ENCODE measurements at regions not wholly inside any gene's neighbourhood (a gene's known extent, or its start where the extent isn't known, plus 50 kb on each side); places are given as distances from the start of the nearest gene placed in this dataset.

DNA sequence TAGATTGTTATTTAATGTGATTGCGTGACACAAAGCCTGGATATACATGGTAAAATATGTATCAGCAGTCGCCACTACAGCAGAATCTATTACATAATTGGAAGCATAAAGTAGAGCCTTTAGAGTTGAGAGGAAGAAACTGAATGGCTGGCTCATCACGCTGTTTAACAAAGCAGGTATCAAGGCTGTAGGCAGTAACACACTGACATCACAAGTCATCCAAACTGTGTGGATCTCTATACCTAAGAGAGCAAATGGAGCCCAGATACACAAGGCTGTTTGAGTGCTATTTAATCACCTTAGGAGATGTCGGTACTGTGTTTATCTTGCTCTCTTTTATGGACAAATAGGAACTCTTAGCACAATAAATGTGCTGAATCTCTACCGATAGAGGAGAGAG lies 864.4 kb downstream of the VGLL3 start:
- TF ChIP-seq, protein P1, sequence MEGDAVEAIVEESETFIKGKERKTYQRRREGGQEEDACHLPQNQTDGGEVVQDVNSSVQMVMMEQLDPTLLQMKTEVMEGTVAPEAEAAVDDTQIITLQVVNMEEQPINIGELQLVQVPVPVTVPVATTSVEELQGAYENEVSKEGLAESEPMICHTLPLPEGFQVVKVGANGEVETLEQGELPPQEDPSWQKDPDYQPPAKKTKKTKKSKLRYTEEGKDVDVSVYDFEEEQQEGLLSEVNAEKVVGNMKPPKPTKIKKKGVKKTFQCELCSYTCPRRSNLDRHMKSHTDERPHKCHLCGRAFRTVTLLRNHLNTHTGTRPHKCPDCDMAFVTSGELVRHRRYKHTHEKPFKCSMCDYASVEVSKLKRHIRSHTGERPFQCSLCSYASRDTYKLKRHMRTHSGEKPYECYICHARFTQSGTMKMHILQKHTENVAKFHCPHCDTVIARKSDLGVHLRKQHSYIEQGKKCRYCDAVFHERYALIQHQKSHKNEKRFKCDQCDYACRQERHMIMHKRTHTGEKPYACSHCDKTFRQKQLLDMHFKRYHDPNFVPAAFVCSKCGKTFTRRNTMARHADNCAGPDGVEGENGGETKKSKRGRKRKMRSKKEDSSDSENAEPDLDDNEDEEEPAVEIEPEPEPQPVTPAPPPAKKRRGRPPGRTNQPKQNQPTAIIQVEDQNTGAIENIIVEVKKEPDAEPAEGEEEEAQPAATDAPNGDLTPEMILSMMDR (IDR thresholded peaks at IDR 0.05; ENCODE audit: low read depth, low read length): no peak
- TF ChIP-seq EZH2phosphoT487 (IDR thresholded peaks at IDR 0.05; ENCODE audit: low read depth): no peak
